Epithelial cell of esophagus (primary cell): ENCODE measurements at regions not wholly inside any gene's neighbourhood (a gene's known extent, or its start where the extent isn't known, plus 50 kb on each side); places are given as distances from the start of the nearest gene placed in this dataset.

ENCODE experiments used
- DNase-seq: peaks from one replicate; pipeline ENCODE4 v3.0.0; 2010; ENCODE audit warnings: low read depth
- H3K4me3 ChIP-seq: 2 replicates; pipeline ENCODE4 v1.5.1; 2011; ENCODE audit warnings: mild to moderate bottlenecking, low read length, control low read depth
- TF ChIP-seq, protein P1 (sequence below): IDR thresholded peaks from 2 replicates; pipeline ENCODE4 v1.5.1; 2011; ENCODE audit warnings: low read depth, mild to moderate bottlenecking, low read length, control low read depth, inconsistent platforms; ENCODE audit not compliant: insufficient read depth; ENCODE audit errors: missing control alignments

DNA sequence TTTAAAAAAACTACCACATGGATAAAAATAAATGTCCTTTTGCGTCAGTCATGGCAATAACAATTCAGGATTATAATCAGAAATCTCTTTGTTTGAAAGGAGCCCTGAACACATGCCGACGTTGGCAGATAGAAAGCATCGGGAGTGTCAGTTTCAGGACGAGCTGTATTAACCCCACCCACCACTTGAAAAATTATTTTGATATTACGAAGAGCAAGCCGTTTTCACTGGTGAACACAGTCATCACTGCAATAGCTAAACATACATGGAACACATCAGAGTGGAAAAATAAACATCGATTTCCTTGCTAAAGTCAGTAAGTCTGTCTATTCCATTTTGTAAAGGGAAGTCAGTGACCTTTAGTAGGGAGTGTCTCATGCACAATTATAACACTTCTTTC, 266.4 kb upstream of the FBXL7 start:
- TF ChIP-seq, protein P1, sequence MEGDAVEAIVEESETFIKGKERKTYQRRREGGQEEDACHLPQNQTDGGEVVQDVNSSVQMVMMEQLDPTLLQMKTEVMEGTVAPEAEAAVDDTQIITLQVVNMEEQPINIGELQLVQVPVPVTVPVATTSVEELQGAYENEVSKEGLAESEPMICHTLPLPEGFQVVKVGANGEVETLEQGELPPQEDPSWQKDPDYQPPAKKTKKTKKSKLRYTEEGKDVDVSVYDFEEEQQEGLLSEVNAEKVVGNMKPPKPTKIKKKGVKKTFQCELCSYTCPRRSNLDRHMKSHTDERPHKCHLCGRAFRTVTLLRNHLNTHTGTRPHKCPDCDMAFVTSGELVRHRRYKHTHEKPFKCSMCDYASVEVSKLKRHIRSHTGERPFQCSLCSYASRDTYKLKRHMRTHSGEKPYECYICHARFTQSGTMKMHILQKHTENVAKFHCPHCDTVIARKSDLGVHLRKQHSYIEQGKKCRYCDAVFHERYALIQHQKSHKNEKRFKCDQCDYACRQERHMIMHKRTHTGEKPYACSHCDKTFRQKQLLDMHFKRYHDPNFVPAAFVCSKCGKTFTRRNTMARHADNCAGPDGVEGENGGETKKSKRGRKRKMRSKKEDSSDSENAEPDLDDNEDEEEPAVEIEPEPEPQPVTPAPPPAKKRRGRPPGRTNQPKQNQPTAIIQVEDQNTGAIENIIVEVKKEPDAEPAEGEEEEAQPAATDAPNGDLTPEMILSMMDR, result no peak
- no peak overlapping the region for H3K4me3 ChIP-seq
- DNase-seq, result no peak

DNA sequence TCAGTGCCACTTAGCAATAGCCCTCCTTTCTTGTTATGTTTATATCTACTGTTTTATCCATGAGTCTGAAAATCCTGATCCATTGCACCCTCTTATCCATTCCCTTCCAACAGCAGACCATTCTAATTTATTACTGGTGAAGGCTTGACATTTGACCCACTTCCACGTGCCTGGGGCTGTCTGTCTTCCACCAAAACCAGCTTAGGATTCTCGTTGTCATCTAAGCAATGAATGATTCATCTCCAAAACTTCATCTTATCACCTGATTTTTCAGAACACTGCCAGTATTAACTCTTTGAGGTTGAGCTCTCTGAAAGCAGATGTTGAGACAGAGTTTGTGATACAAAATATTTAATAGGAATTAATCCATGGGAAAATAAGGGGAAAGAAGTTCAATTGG, 277.8 kb upstream of the FBXL7 start:
- TF ChIP-seq, protein P1, result no peak
- no peak overlapping the region for H3K4me3 ChIP-seq
- DNase-seq, result no peak

DNA sequence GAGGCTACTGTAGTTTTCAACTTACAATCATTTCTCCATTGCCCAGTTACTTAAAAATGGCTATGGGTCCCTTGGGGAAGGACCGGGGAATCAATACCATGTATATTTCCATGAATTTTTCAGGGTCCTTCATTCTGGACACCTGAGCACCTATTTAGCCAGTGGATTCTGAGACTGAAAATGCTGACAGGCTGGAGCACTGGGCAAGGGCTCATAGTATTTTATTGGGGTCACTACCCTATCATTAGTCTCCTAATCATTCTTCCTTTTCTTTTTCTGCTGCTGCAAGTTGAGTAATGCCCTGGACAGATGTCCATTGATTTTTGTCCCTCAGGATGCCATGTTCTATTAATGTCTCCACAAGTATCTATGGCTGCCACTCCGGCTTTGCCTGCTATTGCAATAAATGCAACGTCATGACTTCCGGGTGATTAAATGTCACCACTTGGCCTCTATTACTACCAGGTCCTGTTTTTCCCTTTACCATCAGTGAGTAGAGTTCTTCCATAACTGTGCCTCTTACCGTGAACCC, 279.3 kb upstream of the FBXL7 start:
- no peak for DNase-seq
- no peak overlapping the region for H3K4me3 ChIP-seq
- TF ChIP-seq, protein P1, result no peak

- H3K4me3 ChIP-seq, result no peak overlapping the region
- no peak for DNase-seq
- TF ChIP-seq, protein P1, result no peak
Observed at GRCh38 chr5:15215056-15215455, 284.9 kb upstream of the FBXL7 start.

- DNase-seq, result no peak
- H3K4me3 ChIP-seq, result no peak overlapping the region
- TF ChIP-seq, protein P1, result no peak
Observed at GRCh38 chr5:15214010-15214409, 286.0 kb upstream of the FBXL7 start.

DNA sequence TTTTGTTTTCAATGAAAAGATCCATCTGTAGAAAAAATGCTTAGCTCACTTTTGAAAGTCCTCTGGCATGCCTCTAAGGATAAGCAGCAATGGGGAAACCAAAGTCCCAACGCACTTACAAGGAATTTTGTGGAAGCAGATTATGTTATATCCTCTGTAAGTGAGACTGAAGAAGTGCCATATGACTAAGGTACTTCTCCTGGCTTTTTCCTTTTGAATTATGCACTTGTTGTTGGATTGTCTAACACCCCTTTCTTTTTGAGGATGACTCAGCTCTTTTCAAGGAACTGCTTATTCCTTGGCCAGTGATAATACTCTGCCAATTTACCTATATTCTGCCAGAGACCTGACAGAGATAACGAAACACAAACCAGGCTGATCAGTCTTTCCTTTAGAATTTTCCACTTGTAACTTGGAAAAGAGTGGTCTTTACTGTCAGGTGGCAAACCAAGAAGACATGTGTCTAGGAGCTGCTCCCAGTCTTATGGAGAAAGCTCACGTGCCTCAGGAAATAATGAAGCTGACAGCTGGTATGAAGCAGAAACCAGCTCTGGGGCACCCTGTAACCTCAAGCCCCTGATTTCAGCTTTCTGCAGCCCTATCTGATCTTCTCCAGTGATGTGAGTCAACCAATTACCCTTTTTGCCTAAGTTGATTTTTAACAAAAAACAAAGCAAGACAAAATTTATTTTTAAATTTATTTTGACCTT, 290.8 kb upstream of the FBXL7 start:
- no peak for DNase-seq
- H3K4me3 ChIP-seq, result no peak overlapping the region
- TF ChIP-seq, protein P1, result no peak

- TF ChIP-seq, protein P1, result no peak
- DNase-seq, result no peak
- no peak overlapping the region for H3K4me3 ChIP-seq
Observed at GRCh38 chr5:15206133-15206532, 293.8 kb upstream of the FBXL7 start.
